ENCODE measurements at regions not wholly inside any gene's neighbourhood (a gene's known extent, or its start where the extent isn't known, plus 50 kb on each side); places are given as distances from the start of the nearest gene placed in this dataset.

DNA sequence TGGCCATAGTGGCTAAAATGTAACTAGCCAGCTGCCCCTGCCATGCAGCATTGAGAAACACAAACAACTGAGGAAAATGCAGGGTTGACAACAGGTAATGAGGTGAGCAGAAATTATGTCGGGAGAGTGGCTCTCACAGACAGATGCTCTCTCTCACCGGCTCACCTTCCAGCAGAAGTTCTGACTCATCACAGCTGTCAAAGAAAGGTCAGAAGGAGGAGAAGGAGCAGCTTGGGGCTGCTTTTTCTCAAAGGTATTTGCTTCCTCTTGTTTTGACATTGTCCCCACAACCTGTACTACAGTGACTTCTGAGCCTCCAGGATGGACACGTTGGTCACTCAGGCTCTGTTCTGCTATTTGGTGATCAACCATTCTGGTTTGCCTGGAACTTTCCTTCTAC, 190.5 kb upstream of the HEY2 start:
- TF ChIP-seq RCOR1 (IDR thresholded peaks at IDR 0.05; ENCODE audit: insufficient replicate concordance, low read length) (no peak), POLR2A (IDR thresholded peaks at IDR 0.05; ENCODE audit: low read depth, low read length) (no peak), CEBPB (IDR thresholded peaks at IDR 0.05; ENCODE audit: low read depth, low read length) (no peak), FOS (IDR thresholded peaks at IDR 0.05; ENCODE audit: low read depth, low read length) (no peak), MAZ (IDR thresholded peaks at IDR 0.05; ENCODE audit: borderline replicate concordance, low read depth, low read length) (no peak)
- TF ChIP-seq, protein P1, sequence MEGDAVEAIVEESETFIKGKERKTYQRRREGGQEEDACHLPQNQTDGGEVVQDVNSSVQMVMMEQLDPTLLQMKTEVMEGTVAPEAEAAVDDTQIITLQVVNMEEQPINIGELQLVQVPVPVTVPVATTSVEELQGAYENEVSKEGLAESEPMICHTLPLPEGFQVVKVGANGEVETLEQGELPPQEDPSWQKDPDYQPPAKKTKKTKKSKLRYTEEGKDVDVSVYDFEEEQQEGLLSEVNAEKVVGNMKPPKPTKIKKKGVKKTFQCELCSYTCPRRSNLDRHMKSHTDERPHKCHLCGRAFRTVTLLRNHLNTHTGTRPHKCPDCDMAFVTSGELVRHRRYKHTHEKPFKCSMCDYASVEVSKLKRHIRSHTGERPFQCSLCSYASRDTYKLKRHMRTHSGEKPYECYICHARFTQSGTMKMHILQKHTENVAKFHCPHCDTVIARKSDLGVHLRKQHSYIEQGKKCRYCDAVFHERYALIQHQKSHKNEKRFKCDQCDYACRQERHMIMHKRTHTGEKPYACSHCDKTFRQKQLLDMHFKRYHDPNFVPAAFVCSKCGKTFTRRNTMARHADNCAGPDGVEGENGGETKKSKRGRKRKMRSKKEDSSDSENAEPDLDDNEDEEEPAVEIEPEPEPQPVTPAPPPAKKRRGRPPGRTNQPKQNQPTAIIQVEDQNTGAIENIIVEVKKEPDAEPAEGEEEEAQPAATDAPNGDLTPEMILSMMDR (conservative IDR thresholded peaks at IDR 0.05; ENCODE audit: low read depth, low read length): no peak
